H1 (cell line): ENCODE measurements at regions not wholly inside any gene's neighbourhood (a gene's known extent, or its start where the extent isn't known, plus 50 kb on each side); places are given as distances from the start of the nearest gene placed in this dataset.

Source experiments
- CTCF ChIA-PET: fragments of 300-600 bp; sonication (Branson Sonifier 250); formaldehyde crosslinking; loops from one replicate; lab custom pipeline; 2021; ENCODE audit not compliant: partially characterized antibody; lab: Charles Lee
- POLR2A ChIA-PET: fragments of 300-600 bp; sonication (Branson Sonifier 250); formaldehyde crosslinking; loops from one replicate; lab custom pipeline; 2021; ENCODE audit warnings: inconsistent platforms; ENCODE audit not compliant: partially characterized antibody; lab: Charles Lee
- DNase-seq, 2 experiments: peaks; one replicate each; pipeline versions ENCODE4 v3.0.0 to v3.0.0-alpha.2; 2010 to 2022; ENCODE audit warnings: low spot score in 2 of 2, low read depth in 1 of 2, mixed read lengths in 1 of 2
- FAIRE-seq: peaks from 2 replicates; lab custom pipeline; 2011; peaks lifted over from hg19 to GRCh38; lab: Jason Lieb, UNC
- H2AFZ ChIP-seq: 2 replicates; pipeline ENCODE4 v1.8.1; 2012; ENCODE audit warnings: low read length, inconsistent platforms
- H2AK5ac ChIP-seq: 2 replicates; pipeline ENCODE4 v1.6.1; 2013; ENCODE audit warnings: low read depth, low read length
- H2BK120ac ChIP-seq: replicated peaks from 2 replicates; pipeline ENCODE3; 2013; ENCODE audit warnings: low read depth, low read length, inconsistent platforms
- H2BK12ac ChIP-seq: 2 replicates; pipeline ENCODE4 v1.6.1; 2013; ENCODE audit warnings: low read depth, low read length
- H2BK15ac ChIP-seq: 2 replicates; pipeline ENCODE4 v1.6.1; 2013; ENCODE audit warnings: low read length
- H2BK20ac ChIP-seq: 2 replicates; pipeline ENCODE4 v1.6.1; 2013; ENCODE audit warnings: low read length
- H2BK5ac ChIP-seq: 2 replicates; pipeline ENCODE4 v1.6.1; 2013; ENCODE audit warnings: low read depth, low read length
- H3K14ac ChIP-seq: 2 replicates; pipeline ENCODE4 v1.6.1; 2013; ENCODE audit warnings: inconsistent platforms; ENCODE audit not compliant: insufficient read length
- H3K18ac ChIP-seq: 2 replicates; pipeline ENCODE4 v1.6.1; 2013; ENCODE audit warnings: low read length; ENCODE audit errors: extremely low read depth
- H3K23ac ChIP-seq: 2 replicates; pipeline ENCODE4 v1.6.1; 2013; ENCODE audit warnings: inconsistent platforms; ENCODE audit not compliant: insufficient read length
- H3K23me2 ChIP-seq: 2 replicates; pipeline ENCODE4 v1.6.1; 2013; ENCODE audit warnings: low read depth, low read length
- H3K27ac ChIP-seq: 2 replicates; pipeline ENCODE4 v1.6.1; 2011; ENCODE audit warnings: low read depth, low read length, inconsistent platforms
- H3K27me3 ChIP-seq, 4 experiments: replicated peaks in 1 of 4; 1 replicate in 1 of 4; 2 replicates in 3 of 4; pipeline versions ENCODE4 v1.6.1 to v1.8.1; 2011 to 2013; ENCODE audit warnings: low read length in 3 of 4, mild to moderate bottlenecking in 3 of 4, inconsistent platforms in 2 of 4, mixed read lengths in 2 of 4, moderate library complexity in 1 of 4; ENCODE audit not compliant: control insufficient read depth in 3 of 4, insufficient read depth in 3 of 4; ENCODE audit errors: extremely low read depth in 1 of 4
- H3K36me3 ChIP-seq, 4 experiments: 2 replicates each; pipeline versions ENCODE4 v1.6.1 to v1.8.1; 2011 to 2013; ENCODE audit warnings: mild to moderate bottlenecking in 4 of 4, low read length in 3 of 4, moderate library complexity in 2 of 4, control low read depth in 1 of 4, inconsistent platforms in 1 of 4; ENCODE audit not compliant: insufficient read depth in 4 of 4, control insufficient read depth in 2 of 4
- H3K4ac ChIP-seq: replicated peaks from 2 replicates; pipeline ENCODE3; 2013; ENCODE audit warnings: low read length, low read depth, mixed read lengths, inconsistent platforms; ENCODE audit not compliant: insufficient read length
- H3K4me1 ChIP-seq, 4 experiments: replicated peaks in 1 of 4; 1 replicate in 1 of 4; 2 replicates in 3 of 4; pipeline versions ENCODE4 v1.6.1 to v1.8.1; 2011 to 2013; ENCODE audit warnings: low read length in 3 of 4, inconsistent platforms in 2 of 4, mixed read lengths in 1 of 4; ENCODE audit not compliant: insufficient read depth in 4 of 4, control insufficient read depth in 3 of 4
- H3K4me2 ChIP-seq, 2 experiments: 2 replicates each; pipeline versions ENCODE4 v1.6.1 to v1.8.1; 2011 to 2013; ENCODE audit warnings: low read depth in 2 of 2, low read length in 2 of 2, control low read depth in 1 of 2, inconsistent platforms in 1 of 2, mild to moderate bottlenecking in 1 of 2; ENCODE audit not compliant: insufficient read depth in 1 of 2
- H3K4me3 ChIP-seq, 4 experiments: fragments of 200-600, 300-600 bp in 1 of 4; sonication (generic), shearing (Covaris generic), sonication (Bioruptor Twin) in 1 of 4; 2 replicates each; pipeline versions ENCODE4 v1.5.1 to v1.8.1; 2011 to 2016; ENCODE audit warnings: low read length in 4 of 4, low read depth in 3 of 4, control low read depth in 2 of 4, inconsistent platforms in 2 of 4, mild to moderate bottlenecking in 2 of 4, mixed read lengths in 1 of 4, moderate library complexity in 1 of 4; ENCODE audit not compliant: insufficient read depth in 2 of 4; ENCODE audit errors: extremely low read depth in 1 of 4
- H3K56ac ChIP-seq: replicated peaks from 2 replicates; pipeline ENCODE3; 2013; ENCODE audit warnings: low read depth, mild to moderate bottlenecking, mixed read lengths, low read length, inconsistent platforms; ENCODE audit not compliant: insufficient read length
- H3K79me1 ChIP-seq: 2 replicates; pipeline ENCODE4 v1.6.1; 2013; ENCODE audit warnings: low read depth, low read length, control low read depth
- H3K79me2 ChIP-seq, 2 experiments: 2 replicates each; pipeline versions ENCODE4 v1.6.1 to v1.8.1; 2012 to 2013; ENCODE audit warnings: low read length in 2 of 2, mild to moderate bottlenecking in 2 of 2, inconsistent platforms in 1 of 2; ENCODE audit not compliant: insufficient read depth in 2 of 2, control insufficient read depth in 1 of 2
- H3K9ac ChIP-seq, 4 experiments: replicated peaks in 1 of 4; 1 replicate in 1 of 4; 2 replicates in 3 of 4; pipeline versions ENCODE4 v1.6.1 to v1.8.1; 2011 to 2013; ENCODE audit warnings: low read depth in 3 of 4, low read length in 3 of 4, control low read depth in 2 of 4, mild to moderate bottlenecking in 2 of 4, moderate library complexity in 2 of 4, inconsistent platforms in 1 of 4; ENCODE audit errors: extremely low read depth in 1 of 4
- H3K9me3 ChIP-seq, 2 experiments: 2 replicates each; pipeline versions ENCODE4 v1.6.1 to v1.8.1; 2012 to 2013; ENCODE audit warnings: mild to moderate bottlenecking in 2 of 2, moderate library complexity in 2 of 2, control low read depth in 1 of 2, inconsistent platforms in 1 of 2, low read depth in 1 of 2, low read length in 1 of 2, mixed read lengths in 1 of 2; ENCODE audit not compliant: insufficient read depth in 2 of 2
- H4K20me1 ChIP-seq, 2 experiments: replicated peaks in 1 of 2; 2 replicates each; pipeline versions ENCODE3 to v1.8.1; 2011 to 2013; ENCODE audit warnings: inconsistent platforms in 2 of 2, low read length in 2 of 2, mild to moderate bottlenecking in 1 of 2; ENCODE audit not compliant: insufficient read depth in 2 of 2, control insufficient read depth in 1 of 2
- H4K5ac ChIP-seq: 2 replicates; pipeline ENCODE4 v1.6.1; 2013; ENCODE audit warnings: low read length, low read depth, mixed read lengths, inconsistent platforms; ENCODE audit not compliant: insufficient read length
- H4K8ac ChIP-seq: 2 replicates; pipeline ENCODE4 v1.8.0; 2013; ENCODE audit warnings: mild to moderate bottlenecking, moderate library complexity, low read length, inconsistent platforms; ENCODE audit not compliant: insufficient read depth; ENCODE audit errors: extremely low read depth
- H4K91ac ChIP-seq: replicated peaks from 2 replicates; pipeline ENCODE3; 2013; ENCODE audit warnings: low read length, mixed read lengths, inconsistent platforms; ENCODE audit not compliant: insufficient read length
- ASH2L ChIP-seq: fragments of 200-600, 300-600 bp; sonication (generic); IDR thresholded peaks from one replicate; pipeline ENCODE4 v1.7.1; 2017; ENCODE audit warnings: low read length
- BACH1 ChIP-seq: IDR thresholded peaks from 2 replicates; pipeline ENCODE4 v1.6.1; 2012; ENCODE audit warnings: low read length, improper control_type of control experiment
- CEBPB ChIP-seq: IDR thresholded peaks from 2 replicates; pipeline ENCODE4 v1.6.1; 2012; ENCODE audit warnings: low read depth, low read length
- CREB1 ChIP-seq: IDR thresholded peaks from 2 replicates; pipeline ENCODE4 v1.6.1; 2012; ENCODE audit warnings: inconsistent platforms
- FOSL1 ChIP-seq: IDR thresholded peaks from 2 replicates; pipeline ENCODE4 v1.6.1; 2011; ENCODE audit warnings: mild to moderate bottlenecking, low read depth, low read length, moderate library complexity; ENCODE audit not compliant: insufficient read depth
- HDAC2 ChIP-seq, 2 experiments: fragments of 300-600 bp in 1 of 2; sonication (generic) in 1 of 2; IDR thresholded peaks; 2 replicates each; pipeline ENCODE4 v1.6.1; 2011 to 2012; ENCODE audit warnings: low read depth in 2 of 2, low read length in 2 of 2, mild to moderate bottlenecking in 2 of 2, moderate library complexity in 2 of 2, borderline replicate concordance in 1 of 2, inconsistent platforms in 1 of 2
- HDAC6 ChIP-seq: IDR thresholded peaks from one replicate; pipeline ENCODE4 v1.7.1; 2012; ENCODE audit warnings: low read depth, mild to moderate bottlenecking, inconsistent platforms, low read length, moderate library complexity
- JUN ChIP-seq: IDR thresholded peaks from 2 replicates; pipeline ENCODE4 v1.6.1; 2011; ENCODE audit warnings: low read depth, mild to moderate bottlenecking, improper control_type of control experiment, low read length
- JUND ChIP-seq: IDR thresholded peaks from 2 replicates; pipeline ENCODE4 v1.6.1; 2011; ENCODE audit warnings: mild to moderate bottlenecking, improper control_type of control experiment, low read length
- RXRA ChIP-seq: IDR thresholded peaks from 2 replicates; pipeline ENCODE4 v1.6.1; 2011; ENCODE audit warnings: low read depth, mild to moderate bottlenecking, low read length, moderate library complexity; ENCODE audit not compliant: insufficient read depth
- YY1 ChIP-seq: IDR thresholded peaks from 2 replicates; pipeline ENCODE4 v1.6.1; 2011; ENCODE audit warnings: low read depth, mild to moderate bottlenecking, low read length
- WGBS, 2 experiments: shearing (Covaris generic) in 1 of 2; methylation state at CpG; one replicate each; pipeline versions ENCODE4 v1.1.6 to v1.1.7; 2013 to 2015; ENCODE audit warnings: low lambda C conversion rate in 2 of 2, mixed read lengths in 2 of 2, inconsistent platforms in 1 of 2, low coverage in 1 of 2, missing lambda C conversion rate in 1 of 2; ENCODE audit not compliant: insufficient replicate concordance in 2 of 2, insufficient coverage in 1 of 2, insufficient read length in 1 of 2; ENCODE audit errors: extremely low coverage in 1 of 2, missing lambda C conversion rate in 1 of 2; 5-methylcytosine and 5-hydroxymethylcytosine counted together
- TF ChIP-seq, protein P1 (sequence below), 3 experiments: IDR thresholded peaks; 1 replicate in 2 of 3; 2 replicates in 1 of 3; pipeline versions ENCODE4 v1.5.1 to v1.6.1; 2011; ENCODE audit warnings: low read length in 3 of 3, mild to moderate bottlenecking in 3 of 3, inconsistent platforms in 2 of 3, low read depth in 1 of 3, moderate library complexity in 1 of 3; ENCODE audit not compliant: insufficient read depth in 1 of 3; ENCODE audit errors: control extremely low read depth in 1 of 3

DNA sequence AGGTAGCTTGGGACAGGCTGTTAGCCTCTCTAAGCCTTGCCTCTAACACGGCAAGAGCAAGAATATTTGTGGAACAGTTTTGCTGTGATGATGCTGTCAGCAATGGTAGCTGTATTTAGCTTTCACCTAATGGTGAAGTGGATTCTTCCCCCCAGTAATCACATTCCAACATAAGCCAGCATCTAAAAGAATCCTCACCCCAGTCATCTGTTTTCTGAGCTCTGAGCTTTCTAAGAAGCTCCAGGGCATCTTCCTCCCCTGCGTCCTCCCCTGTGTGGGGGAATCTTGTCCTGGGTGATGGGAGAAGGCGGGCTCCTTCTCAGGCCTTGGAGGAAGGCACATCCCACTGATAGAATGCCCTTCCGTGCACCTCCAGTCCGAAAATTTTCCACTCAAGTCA lies 367.6 kb downstream of the BRD1 start:
- Histone ChIP-seq H3K79me2 (no peaks in the 10 kb centered on the region), H3K14ac (no peak overlapping the region), H3K18ac (no peak overlapping the region), H3K36me3 (no peaks in the 10 kb centered on the region), H3K27ac (no peak overlapping the region), H3K23ac (no peak overlapping the region), H2BK15ac (no peak overlapping the region), H3K4me1 (peaks cover 0 to 7% (median 1%) of the 10 kb centered on the region in 4 experiments; a peak in 3 of 7 replicates), H4K8ac (no peak overlapping the region), H2BK20ac (no peak overlapping the region), H2AK5ac (no peak overlapping the region), H3K79me1 (no peaks in the 10 kb centered on the region), H4K20me1 (peaks cover 0 to 3% of the 10 kb centered on the region in 2 experiments), H3K4me3 (no peak overlapping the region), H3K4me2 (no peak overlapping the region), H4K5ac (no peak overlapping the region), H3K27me3 (no peaks in the 10 kb centered on the region; a peak in 1 of 7 replicates), H3K56ac (no peak overlapping the region), H4K91ac (no peak overlapping the region), H3K4ac (no peak overlapping the region), H2BK120ac (no peak overlapping the region), H3K9me3 (no peaks in the 10 kb centered on the region), H3K9ac (no peak overlapping the region), H3K23me2 (peaks cover 2% of the 10 kb centered on the region; the same call in 1 of the 2 replicates), H2BK12ac (no peak overlapping the region), H2AFZ (no peak overlapping the region), H2BK5ac (no peak overlapping the region)
- WGBS, 2 experiments = 80% methylated on average over 4 of the region's 5 CpGs; no CpG with 5 or more reads in 1 of the 2 experiments
- CTCF ChIA-PET = interaction anchor here (1.9 kb wide), 1 partner anchor 9 kb away, joined by 7 read pairs; no protein-coding TSS in a partner anchor
- TF ChIP-seq FOSL1 (no peak), CREB1 (no peak), CEBPB (no peak), BACH1 (no peak), HDAC6 (no peak), HDAC2 (IDR thresholded peaks at IDR 0.05; ENCODE audit: borderline replicate concordance in 1 of 2, low read depth in 2 of 2, low read length in 2 of 2) (no peak), JUND (no peak), YY1 (no peak), RXRA (no peak), JUN (no peak), ASH2L (no peak)
- TF ChIP-seq, protein P1, sequence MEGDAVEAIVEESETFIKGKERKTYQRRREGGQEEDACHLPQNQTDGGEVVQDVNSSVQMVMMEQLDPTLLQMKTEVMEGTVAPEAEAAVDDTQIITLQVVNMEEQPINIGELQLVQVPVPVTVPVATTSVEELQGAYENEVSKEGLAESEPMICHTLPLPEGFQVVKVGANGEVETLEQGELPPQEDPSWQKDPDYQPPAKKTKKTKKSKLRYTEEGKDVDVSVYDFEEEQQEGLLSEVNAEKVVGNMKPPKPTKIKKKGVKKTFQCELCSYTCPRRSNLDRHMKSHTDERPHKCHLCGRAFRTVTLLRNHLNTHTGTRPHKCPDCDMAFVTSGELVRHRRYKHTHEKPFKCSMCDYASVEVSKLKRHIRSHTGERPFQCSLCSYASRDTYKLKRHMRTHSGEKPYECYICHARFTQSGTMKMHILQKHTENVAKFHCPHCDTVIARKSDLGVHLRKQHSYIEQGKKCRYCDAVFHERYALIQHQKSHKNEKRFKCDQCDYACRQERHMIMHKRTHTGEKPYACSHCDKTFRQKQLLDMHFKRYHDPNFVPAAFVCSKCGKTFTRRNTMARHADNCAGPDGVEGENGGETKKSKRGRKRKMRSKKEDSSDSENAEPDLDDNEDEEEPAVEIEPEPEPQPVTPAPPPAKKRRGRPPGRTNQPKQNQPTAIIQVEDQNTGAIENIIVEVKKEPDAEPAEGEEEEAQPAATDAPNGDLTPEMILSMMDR (IDR thresholded peaks at IDR 0.05; ENCODE audit: control extremely low read depth in 1 of 3, insufficient read depth in 1 of 3, low read depth in 1 of 3, low read length in 3 of 3) = no peak
- FAIRE-seq (no peak), DNase-seq (no peak)
- POLR2A ChIA-PET = no interaction called here
